Stimulated activated naive CD8-positive, alpha-beta T cell treated with anti-CD3 and anti-CD28 coated beads, Interleukin-15, Interleukin-2, amounts not matched to agents 100 U/mL and 50 U/mL, for 24 hours (primary cell): ENCODE measurements at regions not wholly inside any gene's neighbourhood (a gene's known extent, or its start where the extent isn't known, plus 50 kb on each side); places are given as distances from the start of the nearest gene placed in this dataset.

Experiments
- ATAC-seq: fragments of 150-1000 bp; cut with Tn5 transposase; one replicate; pipeline ENCODE4 v1.10.0; 2021
- DNase-seq: peaks from one replicate; pipeline ENCODE4 v3.0.0; 2021

DNA sequence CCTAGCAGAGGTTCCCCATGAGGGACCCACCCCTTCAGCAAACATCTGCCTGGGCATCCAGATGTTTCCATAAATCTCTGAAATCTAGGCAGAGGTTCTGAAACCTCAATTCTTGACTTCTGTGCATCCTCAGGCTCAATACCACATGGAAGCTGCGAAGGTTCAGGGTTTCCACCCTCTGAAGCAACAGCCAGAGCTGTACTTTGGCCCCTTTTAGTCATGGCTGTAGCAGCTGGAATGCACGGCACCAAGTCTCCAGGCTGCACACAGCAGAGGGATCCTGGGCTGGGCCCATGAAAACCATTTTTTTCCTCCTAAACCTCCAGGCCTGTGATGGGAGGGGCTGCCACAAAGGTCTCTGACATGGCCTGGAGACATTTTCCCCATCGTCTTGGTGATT is 93.0 kb upstream of the FIGN start:
- DNase-seq, result no peak
- ATAC-seq, result no peak

DNA sequence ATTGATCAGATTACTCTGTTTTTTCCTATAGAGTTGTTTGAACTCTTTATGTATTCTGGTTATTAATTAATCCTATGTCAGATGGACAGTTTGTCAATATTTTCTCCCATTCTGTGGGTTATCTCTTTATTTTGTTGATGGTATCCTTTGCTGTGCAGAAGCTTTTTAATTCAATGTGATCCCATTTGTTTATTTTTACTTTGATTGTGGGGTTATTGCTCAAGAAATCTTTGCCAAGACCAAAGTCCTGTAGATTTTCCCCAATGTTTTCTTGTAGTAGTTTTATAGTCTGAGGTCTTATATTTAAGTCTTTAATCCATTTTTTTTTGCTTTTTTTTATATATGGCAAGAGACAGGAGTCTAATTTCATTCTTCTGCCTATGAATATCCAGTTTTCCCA is 86.2 kb upstream of the FIGN start:
- ATAC-seq (no peak), DNase-seq (no peak)

DNA sequence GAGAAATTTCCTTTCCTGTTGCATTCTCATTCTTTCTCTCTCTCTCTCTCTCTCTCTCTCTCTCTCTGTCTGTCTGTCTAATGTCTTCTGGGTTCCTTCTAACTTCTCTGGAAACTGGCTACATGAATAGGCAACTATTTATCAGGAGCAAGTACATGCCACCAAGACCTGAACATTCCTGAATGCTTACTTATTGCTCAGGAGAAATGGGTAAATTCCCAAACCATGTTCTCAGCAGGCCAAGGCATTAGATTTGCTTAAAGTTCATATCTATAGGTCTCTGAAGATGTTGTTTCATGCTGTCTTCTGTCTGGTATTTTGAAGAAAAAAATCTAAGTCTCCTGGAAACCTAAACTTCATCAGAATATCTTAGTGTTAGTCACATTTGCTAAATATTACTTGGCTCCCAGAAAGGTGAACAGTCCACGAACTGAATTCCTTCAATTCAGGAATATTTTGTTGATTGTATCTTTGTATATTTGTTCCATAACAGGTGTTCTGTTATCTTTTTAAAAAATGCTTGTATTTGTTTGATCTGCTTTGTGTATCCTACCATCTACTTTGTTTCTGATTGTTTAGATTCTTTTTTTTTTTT is 77.2 kb upstream of the FIGN start:
- DNase-seq (no peak), ATAC-seq (no peak)

DNA sequence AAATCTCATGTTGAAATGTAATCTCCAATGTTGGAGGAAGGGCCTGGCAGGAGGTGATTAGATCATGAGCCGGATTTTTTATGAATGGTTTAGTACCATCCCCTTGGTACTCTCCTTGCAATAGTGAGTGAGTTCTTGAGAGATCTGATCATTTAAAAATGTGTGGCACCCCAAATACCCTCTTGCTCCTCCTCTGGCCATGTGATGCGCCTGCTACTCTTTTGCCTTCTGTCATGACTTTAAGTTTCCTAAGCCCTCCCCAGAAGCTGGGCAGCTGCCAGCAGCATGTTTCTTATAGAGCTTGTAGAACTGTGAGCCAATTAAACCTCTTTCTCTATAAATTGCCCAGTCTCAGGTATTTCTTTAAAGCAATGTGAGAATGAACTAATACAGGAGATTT is 72.6 kb upstream of the FIGN start:
- no peak for DNase-seq
- ATAC-seq, result no peak

DNA sequence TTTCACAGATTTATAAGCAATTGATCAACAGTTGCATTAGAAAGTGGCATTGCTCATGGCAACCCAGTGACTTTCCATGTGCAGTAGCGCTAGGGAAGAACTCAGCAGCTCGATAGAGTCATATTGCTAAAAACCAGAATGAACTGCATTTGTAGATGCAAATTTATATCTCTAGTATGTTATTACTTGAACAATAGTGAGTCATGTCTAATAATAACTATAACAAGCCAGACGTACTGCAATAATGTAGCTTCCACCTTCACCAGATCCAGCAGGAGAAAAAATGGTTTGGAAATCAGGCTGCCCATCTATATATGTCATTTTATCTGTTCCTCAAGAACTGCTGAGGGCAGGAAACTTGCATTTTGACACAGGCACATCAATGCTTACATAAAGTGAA is 66.5 kb upstream of the FIGN start:
- ATAC-seq (no peak), DNase-seq (no peak)

DNA sequence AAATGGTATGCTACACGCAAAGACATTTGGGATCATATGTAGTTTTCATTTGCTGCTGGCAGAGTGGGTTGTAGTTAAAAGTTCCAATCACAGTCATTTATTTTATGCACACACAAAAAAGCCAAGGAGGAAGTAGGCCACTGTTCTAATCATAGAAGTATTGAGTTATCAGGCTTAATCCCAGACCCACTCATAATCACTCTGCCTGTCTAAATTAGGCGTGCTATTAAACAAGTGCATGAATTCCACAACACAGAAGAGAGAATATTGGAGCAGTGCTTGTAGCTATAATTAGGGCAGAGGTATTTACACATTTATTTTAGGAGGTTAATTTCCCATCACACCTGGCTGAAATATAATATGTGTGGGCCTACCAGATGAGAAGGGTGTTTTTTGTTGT is 65.7 kb upstream of the FIGN start:
- ATAC-seq, result no peak
- no peak for DNase-seq

DNA sequence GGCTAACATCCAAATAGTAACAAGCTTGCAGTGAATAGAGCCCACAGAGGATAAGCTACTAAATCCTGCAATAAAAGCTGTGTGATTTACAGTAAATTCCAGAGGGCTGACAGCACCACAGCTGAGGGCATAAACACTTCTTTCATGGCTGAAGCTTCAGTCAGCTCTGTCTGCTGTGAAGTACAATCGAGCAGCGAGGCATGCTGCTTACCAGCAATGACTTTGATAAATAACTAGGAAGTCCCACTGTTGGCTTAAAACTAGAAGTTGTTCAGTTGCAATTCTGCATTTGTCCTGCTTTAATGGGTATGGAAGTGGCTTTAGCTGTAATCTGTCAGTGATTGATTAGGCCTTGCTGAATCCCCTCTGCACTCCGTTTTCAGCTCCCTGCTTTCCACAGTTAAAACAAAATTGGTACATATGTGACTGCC is 65.2 kb upstream of the FIGN start:
- no peak for DNase-seq
- no peak for ATAC-seq

DNA sequence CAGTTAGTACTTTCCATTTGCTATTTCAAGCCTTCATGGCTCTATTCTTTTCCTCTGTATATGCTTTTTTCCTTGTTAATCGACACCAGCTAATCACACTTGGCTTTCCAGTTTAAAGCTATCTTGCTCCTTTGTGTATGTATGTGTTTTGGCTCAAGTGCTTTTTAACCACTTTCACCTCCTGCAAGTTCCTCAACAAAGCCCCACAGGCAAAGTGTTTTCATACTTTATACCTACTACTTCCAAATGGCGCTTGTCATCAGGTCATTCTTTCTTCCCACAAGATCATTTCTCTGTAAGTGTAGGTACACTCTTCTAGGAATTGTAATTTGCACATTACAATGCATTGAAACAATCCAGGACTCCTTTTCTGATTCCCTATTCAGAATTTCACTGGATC is 64.0 kb upstream of the FIGN start:
- ATAC-seq (no peak), DNase-seq (no peak)

DNA sequence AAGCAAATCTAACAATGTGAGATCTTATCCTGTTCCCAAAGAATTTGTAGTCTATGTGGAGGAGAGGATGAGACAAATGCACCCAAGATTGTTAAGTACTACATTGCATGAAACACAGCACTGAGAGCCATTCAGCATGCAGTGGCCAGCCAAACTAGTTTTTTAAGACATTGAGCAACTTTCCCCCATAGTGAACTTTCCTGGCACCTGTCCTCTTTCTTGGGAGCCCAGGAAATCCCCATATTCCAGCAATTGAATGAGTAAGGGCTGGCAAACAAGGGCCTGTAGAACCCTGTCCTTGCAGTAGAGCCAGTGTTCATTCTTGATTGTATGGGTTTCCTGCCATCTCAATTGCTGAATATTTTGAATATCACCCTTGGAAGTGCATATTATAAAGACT is 58.8 kb upstream of the FIGN start:
- DNase-seq (no peak), ATAC-seq (no peak)
